ENCODE measurements at regions not wholly inside any gene's neighbourhood (a gene's known extent, or its start where the extent isn't known, plus 50 kb on each side); places are given as distances from the start of the nearest gene placed in this dataset.
"Not testable (repeated sequence)": the region's sequence is repeated elsewhere in the genome, so short reads cannot be mapped to it uniquely, and the experiment has no call there.

DNA sequence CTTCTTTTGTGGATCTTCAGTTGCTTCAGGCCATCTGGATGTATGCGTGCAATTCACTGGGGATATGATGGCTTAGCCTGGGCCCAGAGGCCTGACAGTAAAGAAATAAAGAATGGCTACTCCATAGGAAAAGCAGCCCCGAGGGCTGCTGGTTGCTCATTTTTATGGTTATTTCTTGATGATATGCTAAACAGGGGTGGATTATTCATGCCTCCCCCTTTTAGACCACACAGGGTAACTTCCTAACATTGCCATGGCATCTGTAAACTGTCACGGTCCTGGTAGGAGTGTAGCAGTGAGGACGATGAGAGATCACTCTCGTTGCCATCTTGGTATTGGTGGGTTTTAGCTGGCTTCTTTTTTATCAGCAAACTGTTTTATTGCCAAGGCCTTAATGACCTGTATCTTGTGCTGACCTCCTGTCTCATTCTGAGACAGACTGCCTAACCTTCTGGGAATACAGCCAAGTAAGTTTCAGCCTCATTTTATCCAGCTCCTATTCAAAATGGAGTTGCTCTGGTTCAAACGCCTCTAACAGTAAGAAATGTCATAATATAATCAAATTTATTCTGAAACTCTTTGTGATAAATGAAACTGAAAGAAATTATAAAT is 60.5 kb downstream of the DSEL start:
- no peak for DNase-seq (ENCODE audit: low read depth, low spot score)

DNA sequence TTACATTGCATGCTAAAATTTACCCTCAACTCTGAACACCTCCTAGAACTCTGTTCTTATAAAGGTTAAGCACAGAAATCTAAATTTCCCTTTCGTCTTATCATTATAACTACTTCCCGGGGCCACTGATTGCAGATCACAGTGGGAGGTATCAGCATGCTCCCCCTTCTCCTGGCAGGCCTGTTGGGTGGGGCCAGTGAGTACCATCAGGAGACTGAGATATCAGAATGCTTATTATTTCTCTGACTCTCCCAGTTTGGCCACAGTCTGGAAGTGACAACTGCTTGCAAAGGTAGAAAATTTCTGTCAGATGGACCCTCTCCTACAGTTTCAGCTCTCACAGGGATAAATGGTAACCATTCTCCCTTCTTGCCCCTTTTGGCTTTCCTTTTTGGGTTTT is 62.6 kb downstream of the DSEL start:
- no peak for DNase-seq (ENCODE audit: low read depth, low spot score)

DNA sequence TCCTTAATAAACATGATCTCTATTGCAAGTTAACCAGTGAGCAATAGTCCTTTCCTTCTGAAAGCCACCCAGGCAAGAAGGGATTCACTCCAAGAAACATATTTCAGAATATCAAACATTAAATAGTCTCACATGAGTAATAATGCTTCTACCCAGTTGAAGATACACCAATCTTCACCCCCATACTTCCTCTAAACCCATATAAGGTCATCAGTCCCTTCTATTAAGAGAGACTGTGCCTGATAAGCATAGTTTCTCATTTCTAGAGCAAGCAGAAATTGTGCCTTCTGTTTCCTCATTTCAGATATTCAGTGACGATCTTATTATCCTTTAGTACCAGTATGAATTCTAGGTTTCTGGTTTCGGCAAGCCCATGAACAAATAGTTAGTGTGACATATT is 64.6 kb downstream of the DSEL start:
- DNase-seq (ENCODE audit: low read depth, low spot score), result no peak

- not testable (repeated sequence) for DNase-seq (ENCODE audit: low read depth, low spot score)
Measured at GRCh38 chr18:67451101-67451500, 65.4 kb downstream of the DSEL start.

DNA sequence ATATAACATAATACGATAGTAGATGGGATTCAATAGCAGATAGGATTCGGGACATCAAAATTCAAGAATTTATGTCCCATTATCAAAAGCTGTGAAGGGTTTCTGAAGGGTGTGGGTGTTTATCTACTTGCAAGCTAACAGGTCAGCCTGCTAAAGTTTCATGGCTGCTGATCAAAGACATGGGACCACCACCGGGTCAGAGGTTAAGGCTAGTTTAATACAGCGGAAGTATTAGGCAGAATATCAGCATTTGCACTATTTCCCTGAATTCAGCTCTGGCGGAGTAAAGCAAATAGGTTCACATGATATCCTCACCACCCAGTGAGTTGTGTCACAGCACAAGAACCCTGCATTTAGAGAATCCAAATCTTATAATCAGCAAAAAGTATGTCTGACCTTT is 82.5 kb downstream of the DSEL start:
- no peak for DNase-seq (ENCODE audit: low read depth, low spot score)

DNA sequence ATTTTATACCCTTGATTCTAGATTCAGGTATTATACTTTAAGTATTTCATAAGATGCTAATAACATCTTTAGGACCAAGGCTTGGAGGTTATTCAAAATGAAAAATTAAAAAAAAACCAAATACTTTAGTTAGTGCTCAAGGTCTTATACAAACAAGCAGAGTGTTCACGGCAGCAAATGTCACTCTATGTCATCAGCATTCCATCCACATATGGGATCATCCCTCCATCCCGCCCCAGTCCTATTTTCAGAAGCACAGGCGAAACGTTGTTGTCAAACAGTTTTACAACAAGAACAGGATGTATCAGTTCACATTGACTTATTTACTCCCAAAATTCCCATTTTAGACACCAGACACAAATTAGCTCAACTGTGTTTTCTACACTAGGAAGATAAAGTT is 83.7 kb downstream of the DSEL start:
- no peak for DNase-seq (ENCODE audit: low read depth, low spot score)

- DNase-seq (ENCODE audit: low read depth, low spot score), result no peak
Measured at GRCh38 chr18:67428805-67429204, 87.7 kb downstream of the DSEL start.

GRCh38 chr18:67428158-67428557 is 88.4 kb downstream of the DSEL start:
- DNase-seq (ENCODE audit: low read depth, low spot score), result no peak

- no peak for DNase-seq (ENCODE audit: low read depth, low spot score)
Measured at GRCh38 chr18:67426486-67426885, 90.0 kb downstream of the DSEL start.

DNA sequence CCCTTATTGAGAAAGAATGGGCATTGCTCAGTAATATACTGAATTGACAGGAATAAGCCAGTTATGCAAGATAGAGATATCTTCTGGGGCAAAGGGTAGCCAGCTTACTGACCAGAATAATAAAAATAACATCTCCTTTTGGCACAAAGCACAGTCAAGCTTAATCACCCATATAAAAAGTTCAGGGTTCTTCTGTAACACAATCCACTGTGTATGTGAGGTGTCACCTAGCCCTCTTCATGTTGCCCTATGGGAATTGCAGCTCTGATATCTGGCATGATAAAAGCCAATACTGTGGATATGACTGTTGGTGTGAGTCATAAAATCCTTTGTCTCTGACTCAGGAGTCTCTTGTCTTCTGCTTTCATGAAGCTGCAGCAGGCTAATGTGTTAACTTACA is 90.8 kb downstream of the DSEL start:
- DNase-seq (ENCODE audit: low read depth, low spot score), result no peak

GRCh38 chr18:67421651-67422050 is 94.9 kb downstream of the DSEL start:
- DNase-seq (ENCODE audit: low read depth, low spot score), result no peak

- DNase-seq (ENCODE audit: low read depth, low spot score), result no peak
Measured at GRCh38 chr18:67417864-67418523, 98.5 kb downstream of the DSEL start.

GRCh38 chr18:67411116-67411515 is 105.4 kb downstream of the DSEL start:
- no peak for DNase-seq (ENCODE audit: low read depth, low spot score)

- DNase-seq (ENCODE audit: low read depth, low spot score), result no peak
Measured at GRCh38 chr18:67410075-67411070, 106.1 kb downstream of the DSEL start.

DNA sequence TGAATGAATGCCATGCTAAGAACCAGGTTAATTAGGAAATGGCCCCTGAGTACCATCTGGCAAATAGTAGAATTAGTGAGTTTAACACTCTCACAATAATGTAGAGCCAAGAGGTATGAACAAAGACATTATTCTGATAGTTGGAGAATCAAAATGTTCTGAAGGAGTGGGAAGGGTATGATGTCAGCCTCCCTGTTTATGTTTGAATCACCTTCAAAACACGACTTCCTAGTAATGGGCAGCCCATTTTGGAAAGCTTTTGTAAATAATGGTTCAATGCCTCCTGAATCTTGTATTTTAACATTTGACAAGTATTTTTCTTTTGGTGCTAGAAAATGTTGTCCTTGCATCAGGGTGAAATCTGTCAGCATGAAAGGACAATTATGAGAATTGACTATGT is 108.3 kb downstream of the DSEL start:
- no peak for DNase-seq (ENCODE audit: low read depth, low spot score)

- no peak for DNase-seq (ENCODE audit: low read depth, low spot score)
Measured at GRCh38 chr18:67406714-67407113, 109.8 kb downstream of the DSEL start.

DNA sequence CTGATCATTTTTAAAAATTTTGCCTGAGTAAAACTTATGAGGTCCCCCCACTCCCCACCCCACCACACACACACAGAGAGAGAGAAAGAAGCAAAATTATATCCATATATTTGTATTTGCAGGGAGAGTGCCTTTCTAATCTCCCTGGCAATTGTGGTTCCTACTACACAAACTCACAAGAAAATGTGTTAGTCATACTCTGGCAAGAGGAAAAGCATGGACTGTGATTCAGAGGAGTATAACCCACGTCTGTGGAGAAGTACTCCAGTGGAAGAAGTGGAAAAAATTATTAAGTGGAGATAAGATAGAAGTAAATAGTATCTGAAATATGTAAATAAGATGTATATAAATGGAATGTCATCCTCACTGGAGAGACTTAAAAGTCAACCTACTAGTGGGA is 114.0 kb downstream of the DSEL start:
- DNase-seq (ENCODE audit: low read depth, low spot score), result no peak

GRCh38 chr18:67400502-67401117 is 115.9 kb downstream of the DSEL start:
- DNase-seq (ENCODE audit: low read depth, low spot score), result no peak

GRCh38 chr18:67386032-67386431 is 130.5 kb downstream of the DSEL start:
- no peak for DNase-seq (ENCODE audit: low read depth, low spot score)

- DNase-seq (ENCODE audit: low read depth, low spot score), result no peak
Measured at GRCh38 chr18:67385455-67385854, 131.1 kb downstream of the DSEL start.

DNA sequence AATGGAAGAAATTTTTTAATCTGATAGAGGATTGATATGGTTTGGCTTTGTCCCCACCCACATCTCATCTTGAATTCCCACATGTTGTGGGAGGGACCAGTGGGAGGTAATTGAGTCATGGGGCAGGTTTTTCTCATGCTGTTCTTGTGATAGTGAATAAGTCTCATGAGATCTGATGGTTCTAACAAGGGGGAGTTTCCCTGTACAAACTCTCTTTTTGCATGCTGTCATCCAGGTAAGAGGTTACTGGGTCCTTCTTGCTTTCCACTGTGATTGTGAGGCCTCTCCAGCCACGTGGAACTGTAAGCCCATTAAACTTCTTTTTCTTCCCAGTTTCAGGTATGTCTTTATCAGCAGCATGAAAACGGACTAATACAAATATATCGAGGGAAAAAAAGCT is 132.5 kb downstream of the DSEL start:
- not testable (repeated sequence) for DNase-seq (ENCODE audit: low read depth, low spot score)

- DNase-seq (ENCODE audit: low read depth, low spot score), result no peak
Measured at GRCh38 chr18:67381608-67382150, 134.8 kb downstream of the DSEL start.

All from iPS DF 19.7 (cell line).